GM13977 (cell line): ENCODE measurements at regions not wholly inside any gene's neighbourhood (a gene's known extent, or its start where the extent isn't known, plus 50 kb on each side); places are given as distances from the start of the nearest gene placed in this dataset.
"Not testable (repeated sequence)": the region's sequence is repeated elsewhere in the genome, so short reads cannot be mapped to it uniquely, and the experiment has no call there.

ENCODE experiments used
- DNase-seq: peaks from one replicate; pipeline ENCODE4 v3.0.0; 2012; ENCODE audit warnings: low spot score
- CTCF ChIP-seq: IDR thresholded peaks from 2 replicates; pipeline ENCODE4 v1.5.1; 2012; ENCODE audit warnings: mild to moderate bottlenecking, control low read depth; ENCODE audit not compliant: insufficient read depth; ENCODE audit errors: extremely low read depth, missing control alignments
- in situ Hi-C: fragments of 300-500 bp; cut with MboI; formaldehyde crosslinking; loops from one replicate; pipeline ENCODE4 v1.12.0; 2022; ENCODE audit warnings: low sequenced_read_pairs, low pct_unique_long_range_greater_than_20kb, mixed read lengths, inconsistent platforms; ENCODE audit not compliant: unreplicated experiment

- no peak for TF ChIP-seq CTCF
- in situ Hi-C loops = no loop called here
- no peak for DNase-seq
Observed at GRCh38 chr5:122608222-122608621, 166.7 kb upstream of the SNX2 start.

- in situ Hi-C loops = no loop called here
- DNase-seq = no peak
- TF ChIP-seq CTCF = no peak
Observed at GRCh38 chr5:122611406-122611805, 163.5 kb upstream of the SNX2 start.

DNA sequence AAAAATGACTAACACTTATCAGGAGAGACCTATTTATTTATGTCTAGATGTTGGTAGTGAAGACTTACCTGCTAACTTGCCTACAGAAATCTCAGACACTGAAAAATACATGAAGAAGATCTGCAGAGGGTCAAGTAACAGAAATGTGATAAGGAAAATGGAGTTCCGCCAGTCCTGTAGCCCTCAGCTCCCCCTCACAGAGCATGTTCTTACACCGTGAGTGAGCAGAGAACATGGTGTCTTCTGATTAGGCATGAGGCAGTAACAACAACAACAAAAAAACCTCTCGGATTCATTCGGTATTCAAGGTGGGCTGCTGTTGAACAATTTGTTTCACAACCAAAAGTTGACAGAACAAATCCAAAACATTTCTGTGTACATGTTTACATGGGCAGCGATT is 162.0 kb upstream of the SNX2 start:
- no peak for DNase-seq
- in situ Hi-C loops = no loop called here
- no peak for TF ChIP-seq CTCF

GRCh38 chr5:122615146-122615545 is 159.7 kb upstream of the SNX2 start:
- DNase-seq = no peak

DNA sequence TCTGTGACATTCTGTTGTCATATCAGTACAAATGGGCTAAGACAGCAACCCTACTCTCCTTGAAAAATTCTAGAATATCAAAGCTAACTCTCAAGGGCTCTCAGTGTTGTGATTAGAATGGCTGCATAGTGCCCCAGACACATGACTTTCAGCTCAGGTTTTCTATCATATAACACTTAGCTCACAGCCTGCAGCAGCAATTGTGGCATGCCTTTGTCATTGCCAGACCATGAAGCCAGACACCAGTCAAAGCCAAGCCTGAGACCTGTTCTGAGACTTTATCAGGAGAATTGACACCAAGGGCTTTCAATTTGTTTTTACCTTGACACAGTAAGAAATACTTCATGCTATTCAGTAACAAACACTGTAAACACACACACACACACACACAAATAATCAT is 159.0 kb upstream of the SNX2 start:
- TF ChIP-seq CTCF = no peak
- in situ Hi-C loops = no loop called here
- DNase-seq = no peak

More at GRCh38 chr5:122615146-122615545, 159.7 kb upstream of the SNX2 start:
- in situ Hi-C loops = no loop called here
- TF ChIP-seq CTCF = no peak

DNA sequence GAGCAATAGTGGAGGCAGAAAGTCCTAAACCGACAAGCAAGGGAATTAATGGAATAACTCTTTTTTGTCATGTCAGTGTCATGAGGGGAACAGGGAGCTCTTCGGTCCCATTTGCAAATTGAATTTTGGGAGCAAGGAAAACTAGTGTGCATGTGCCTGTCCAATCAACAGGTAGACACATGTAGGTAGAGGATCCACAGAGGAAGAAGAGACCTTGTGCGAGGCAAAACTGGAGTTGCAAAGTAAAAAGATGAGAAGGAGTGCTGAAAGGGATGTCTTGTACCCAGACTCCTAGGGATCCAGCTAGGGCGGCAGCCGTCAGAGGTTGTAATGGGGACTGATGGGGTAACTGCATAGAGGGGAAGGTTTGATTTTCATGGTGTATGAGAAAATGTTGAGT is 156.8 kb upstream of the SNX2 start:
- DNase-seq, in situ Hi-C loops: not testable (repeated sequence)

DNA sequence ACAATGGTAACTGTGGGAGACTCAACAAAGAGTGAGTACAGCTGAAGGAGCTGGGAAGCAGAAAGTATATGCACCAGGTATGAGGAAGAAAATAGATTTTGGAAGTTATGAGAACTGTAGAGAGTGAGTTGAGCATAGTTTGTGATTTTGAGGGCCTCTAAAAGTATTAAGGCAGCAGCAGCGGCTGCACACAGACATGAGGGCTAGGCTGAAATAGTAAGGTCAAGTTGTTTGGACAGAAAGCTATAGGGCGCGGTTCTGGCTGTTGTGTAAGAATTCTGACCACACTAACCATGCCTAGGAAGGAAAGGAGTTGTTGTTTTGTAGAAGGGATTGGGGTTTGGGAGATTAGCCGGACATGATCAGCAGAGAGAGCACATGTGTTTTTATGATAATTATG is 154.1 kb upstream of the SNX2 start:
- in situ Hi-C loops, DNase-seq: not testable (repeated sequence)

DNA sequence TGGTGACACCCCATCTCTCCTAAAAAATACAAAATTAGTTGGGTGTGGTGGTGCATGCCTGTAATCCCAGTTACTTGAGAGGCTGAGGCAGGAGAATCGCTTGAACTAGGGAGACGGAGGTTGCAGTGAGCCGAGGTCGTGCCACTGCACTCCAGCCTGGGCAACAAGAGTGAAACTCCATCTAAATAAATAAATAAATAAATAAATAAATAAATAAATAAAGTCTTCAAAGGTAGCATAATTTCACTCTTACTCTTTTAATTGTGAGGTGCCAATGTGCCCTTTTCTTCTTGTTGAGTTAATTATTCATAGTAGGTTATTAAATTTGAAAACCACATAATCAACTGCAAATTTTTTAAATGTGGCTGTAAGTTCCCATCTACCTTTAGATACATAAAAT is 146.2 kb upstream of the SNX2 start:
- DNase-seq, in situ Hi-C loops: not testable (repeated sequence)
